ENCODE measurements at regions not wholly inside any gene's neighbourhood (a gene's known extent, or its start where the extent isn't known, plus 50 kb on each side); places are given as distances from the start of the nearest gene placed in this dataset.
"Not testable (repeated sequence)": the region's sequence is repeated elsewhere in the genome, so short reads cannot be mapped to it uniquely, and the experiment has no call there.

GRCh38 chrX:1006156-1006730 is 206.2 kb downstream of the CRLF2 start:
- DNase-seq (ENCODE audit: low spot score) (no peak), ATAC-seq (ENCODE audit: low FRiP score) (no peak)
- TF ChIP-seq, protein P1, sequence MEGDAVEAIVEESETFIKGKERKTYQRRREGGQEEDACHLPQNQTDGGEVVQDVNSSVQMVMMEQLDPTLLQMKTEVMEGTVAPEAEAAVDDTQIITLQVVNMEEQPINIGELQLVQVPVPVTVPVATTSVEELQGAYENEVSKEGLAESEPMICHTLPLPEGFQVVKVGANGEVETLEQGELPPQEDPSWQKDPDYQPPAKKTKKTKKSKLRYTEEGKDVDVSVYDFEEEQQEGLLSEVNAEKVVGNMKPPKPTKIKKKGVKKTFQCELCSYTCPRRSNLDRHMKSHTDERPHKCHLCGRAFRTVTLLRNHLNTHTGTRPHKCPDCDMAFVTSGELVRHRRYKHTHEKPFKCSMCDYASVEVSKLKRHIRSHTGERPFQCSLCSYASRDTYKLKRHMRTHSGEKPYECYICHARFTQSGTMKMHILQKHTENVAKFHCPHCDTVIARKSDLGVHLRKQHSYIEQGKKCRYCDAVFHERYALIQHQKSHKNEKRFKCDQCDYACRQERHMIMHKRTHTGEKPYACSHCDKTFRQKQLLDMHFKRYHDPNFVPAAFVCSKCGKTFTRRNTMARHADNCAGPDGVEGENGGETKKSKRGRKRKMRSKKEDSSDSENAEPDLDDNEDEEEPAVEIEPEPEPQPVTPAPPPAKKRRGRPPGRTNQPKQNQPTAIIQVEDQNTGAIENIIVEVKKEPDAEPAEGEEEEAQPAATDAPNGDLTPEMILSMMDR (IDR thresholded peaks at IDR 0.05): no peak

DNA sequence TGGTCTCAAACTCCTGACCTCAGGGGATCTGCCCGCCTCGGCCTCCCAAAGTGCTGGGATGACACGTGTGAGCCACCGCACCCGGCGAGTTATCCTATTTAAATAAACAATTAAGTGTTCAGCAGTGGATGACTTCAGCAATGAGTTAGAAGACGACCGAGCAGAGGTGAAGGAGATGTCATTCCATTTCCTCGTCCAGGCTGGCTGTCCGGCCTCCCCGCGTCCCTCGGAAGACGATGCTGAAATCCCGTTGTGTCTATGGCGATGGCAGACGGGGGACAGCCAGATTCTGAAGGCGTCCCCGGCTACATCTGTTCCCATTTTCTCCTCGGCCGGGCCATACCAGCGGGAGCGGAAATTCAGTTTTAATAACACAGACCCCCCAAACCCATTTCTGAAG is 209.8 kb downstream of the CRLF2 start:
- TF ChIP-seq, protein P1 (IDR thresholded peaks at IDR 0.05): no peak
- no peak for DNase-seq (ENCODE audit: low spot score)
- no peak for ATAC-seq (ENCODE audit: low FRiP score)

- DNase-seq (ENCODE audit: low spot score) (no peak), ATAC-seq (ENCODE audit: low FRiP score) (no peak)
- TF ChIP-seq, protein P1 (IDR thresholded peaks at IDR 0.05): no peak
Observed at GRCh38 chrX:997631-998137, 214.8 kb downstream of the CRLF2 start.

GRCh38 chrX:994780-995179 is 217.7 kb downstream of the CRLF2 start:
- DNase-seq (ENCODE audit: low spot score): no peak
- ATAC-seq (ENCODE audit: low FRiP score): no peak
- TF ChIP-seq, protein P1 (IDR thresholded peaks at IDR 0.05): no peak

- ATAC-seq (ENCODE audit: low FRiP score) (peak; percentile 100), DNase-seq (ENCODE audit: low spot score) (peak; percentile 61)
- TF ChIP-seq, protein P1 (IDR thresholded peaks at IDR 0.05): no peak
Observed at GRCh38 chrX:989959-990510, 222.4 kb downstream of the CRLF2 start.

DNA sequence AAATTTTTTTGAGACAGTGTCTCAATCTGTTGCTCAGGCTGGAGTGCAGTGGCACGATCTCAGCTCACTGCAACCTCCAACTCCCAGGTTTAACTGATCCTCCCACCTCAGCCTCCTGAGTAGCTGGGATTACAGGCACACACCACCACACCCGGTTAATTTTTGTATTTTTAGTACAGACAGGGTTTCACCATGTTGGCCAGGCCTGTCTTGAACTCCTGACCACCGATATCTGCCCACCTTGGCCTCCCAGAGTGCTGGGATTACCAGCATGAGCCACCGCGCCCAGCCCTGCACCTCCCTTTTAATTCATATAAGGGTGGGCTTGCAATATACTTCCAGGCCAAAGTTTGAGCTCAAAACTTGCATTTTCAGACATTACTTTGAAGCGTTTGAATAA is 223.9 kb downstream of the CRLF2 start:
- not testable (repeated sequence) for ATAC-seq (ENCODE audit: low FRiP score); DNase-seq (ENCODE audit: low spot score)

DNA sequence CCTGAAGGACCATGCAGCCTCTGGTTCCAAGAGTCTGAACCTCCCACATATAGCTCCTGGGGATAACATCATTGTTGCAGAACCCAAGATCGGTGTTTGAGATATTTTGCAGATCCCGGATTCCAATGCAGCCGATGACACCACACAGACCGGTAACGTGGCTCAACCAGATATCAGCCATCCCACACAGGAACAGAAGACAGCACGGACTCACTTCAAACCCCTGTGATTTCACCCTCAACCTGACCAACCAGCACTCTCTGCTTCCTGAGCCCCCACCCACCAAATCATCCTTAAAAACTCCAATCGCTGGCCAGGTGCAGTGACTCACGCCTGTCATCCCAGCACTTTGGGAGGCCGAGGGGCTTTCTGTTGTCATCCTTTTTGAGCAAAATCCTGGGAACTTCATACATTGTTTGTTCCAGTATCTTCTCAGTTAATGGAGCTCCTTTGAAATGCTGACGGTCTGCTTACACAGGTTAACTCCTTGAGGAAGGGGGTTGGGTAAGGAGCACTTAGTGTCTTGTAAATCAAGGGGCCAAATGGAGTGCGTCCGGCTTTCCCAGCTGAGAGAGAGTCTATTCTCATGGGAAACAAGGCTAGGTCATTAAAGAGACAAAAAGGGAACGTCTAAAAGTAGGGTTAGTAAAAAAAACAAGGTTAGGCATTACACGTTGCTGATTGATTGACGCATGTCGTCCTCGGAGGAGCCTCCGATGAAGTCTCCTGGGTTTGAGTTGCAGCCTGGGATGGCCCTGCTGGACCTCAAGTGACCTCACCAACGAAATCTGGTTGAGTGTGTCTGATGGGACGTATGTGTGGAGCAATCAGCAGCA is 230.4 kb downstream of the CRLF2 start:
- DNase-seq (ENCODE audit: low spot score) (no peak), ATAC-seq (ENCODE audit: low FRiP score) (no peak)
- TF ChIP-seq, protein P1 (IDR thresholded peaks at IDR 0.05): no peak

Measured in omental fat pad (tissue), 3 donors.